8988T (cell line): ENCODE measurements at regions not wholly inside any gene's neighbourhood (a gene's known extent, or its start where the extent isn't known, plus 50 kb on each side); places are given as distances from the start of the nearest gene placed in this dataset.

ENCODE experiments used
- DNase-seq: peaks from one replicate; pipeline ENCODE4 v3.0.0; 2011

DNA sequence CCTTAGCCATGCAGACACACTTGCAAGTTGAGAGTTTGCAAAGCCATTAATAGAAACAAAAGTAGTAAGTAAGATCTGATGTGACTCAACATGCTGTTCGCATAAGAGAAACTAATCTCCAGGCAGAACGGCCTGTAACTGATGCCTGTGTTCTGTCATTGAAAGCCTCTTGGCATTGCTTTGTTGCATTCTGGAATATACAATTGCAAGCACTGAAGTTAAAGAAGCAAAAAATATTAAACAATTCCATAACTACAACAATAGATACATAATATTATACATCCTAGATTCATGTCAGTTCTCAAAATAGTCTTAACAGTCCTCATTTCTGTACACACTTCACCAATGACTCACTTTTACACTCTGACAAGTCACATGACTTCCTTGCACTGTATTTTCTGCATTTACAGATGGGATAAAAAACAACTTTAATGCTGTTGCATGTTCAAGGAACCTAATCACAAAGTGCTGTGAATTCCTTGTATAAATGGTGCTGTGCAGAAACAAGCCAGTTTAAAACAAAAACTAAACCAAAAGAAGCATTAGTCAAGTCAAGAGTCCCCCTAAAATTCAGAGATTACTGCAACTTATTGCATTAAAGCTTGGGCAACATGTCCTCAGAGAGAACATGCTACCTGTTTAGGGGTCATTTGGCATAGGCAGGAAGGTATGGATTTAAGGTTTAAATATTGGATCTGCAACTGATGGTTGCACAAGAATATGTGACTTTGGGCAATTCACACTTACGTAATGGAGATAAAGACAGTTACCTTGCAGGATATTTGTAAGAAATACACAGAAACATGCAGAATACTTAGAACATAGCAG lies 79.5 kb upstream of the SERP2 start:
- DNase-seq, result no peak

DNA sequence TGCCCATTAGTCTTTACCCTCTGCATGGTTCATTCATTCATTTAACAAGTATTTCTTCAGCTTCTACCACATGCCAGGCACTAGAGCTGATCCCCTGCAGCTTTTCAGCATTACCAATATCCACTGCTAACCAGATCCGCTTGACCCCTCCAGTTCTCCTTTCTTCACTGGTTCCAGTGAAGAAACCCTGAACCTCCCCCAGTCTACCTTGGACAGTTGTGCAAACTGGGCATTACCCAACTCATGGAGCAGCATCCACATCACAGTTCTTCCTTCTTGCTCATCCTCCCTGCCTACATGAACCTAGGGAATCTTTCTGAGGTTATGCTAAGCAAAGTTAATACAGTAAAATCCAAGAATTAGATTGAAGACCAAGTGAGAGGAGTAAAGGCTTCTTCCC lies 78.7 kb upstream of the SERP2 start:
- no peak for DNase-seq

DNA sequence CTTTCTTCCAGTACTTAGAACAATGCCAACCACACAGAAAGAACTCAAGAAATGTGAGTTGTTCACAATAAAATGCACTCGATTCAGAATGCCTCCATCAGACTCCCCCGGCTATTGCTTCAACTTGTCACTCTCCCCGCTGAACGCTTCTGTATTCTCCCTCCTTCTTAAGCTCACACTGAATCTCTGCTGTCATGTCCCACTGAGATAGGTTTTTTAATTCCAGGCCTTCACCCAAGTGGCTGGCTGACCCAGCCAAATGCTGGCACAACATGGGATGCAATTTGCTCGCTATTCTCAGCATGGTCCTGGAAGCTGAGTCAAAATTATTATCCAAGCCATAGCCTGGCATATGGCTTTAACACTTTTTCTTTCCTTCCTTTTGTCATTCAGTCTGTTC lies 76.8 kb upstream of the SERP2 start:
- DNase-seq, result no peak

DNA sequence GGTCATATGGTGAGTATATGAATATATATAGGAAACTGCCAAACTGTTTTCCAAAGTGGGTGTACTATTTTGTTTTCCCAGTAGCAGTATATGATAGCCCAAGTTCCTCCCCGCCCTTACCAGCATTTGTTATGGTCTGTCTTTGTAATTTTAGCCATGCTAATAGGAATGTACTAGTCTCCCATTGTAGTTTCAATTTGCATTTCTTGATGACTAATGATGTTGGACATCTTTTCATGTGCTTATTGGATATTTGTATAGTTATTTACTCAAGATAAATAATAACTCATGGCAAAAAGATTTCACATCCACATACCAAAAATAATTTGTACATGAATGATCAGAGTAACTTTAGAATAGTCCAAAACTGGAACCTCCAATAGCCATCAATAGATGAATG lies 75.3 kb upstream of the SERP2 start:
- no peak for DNase-seq

DNA sequence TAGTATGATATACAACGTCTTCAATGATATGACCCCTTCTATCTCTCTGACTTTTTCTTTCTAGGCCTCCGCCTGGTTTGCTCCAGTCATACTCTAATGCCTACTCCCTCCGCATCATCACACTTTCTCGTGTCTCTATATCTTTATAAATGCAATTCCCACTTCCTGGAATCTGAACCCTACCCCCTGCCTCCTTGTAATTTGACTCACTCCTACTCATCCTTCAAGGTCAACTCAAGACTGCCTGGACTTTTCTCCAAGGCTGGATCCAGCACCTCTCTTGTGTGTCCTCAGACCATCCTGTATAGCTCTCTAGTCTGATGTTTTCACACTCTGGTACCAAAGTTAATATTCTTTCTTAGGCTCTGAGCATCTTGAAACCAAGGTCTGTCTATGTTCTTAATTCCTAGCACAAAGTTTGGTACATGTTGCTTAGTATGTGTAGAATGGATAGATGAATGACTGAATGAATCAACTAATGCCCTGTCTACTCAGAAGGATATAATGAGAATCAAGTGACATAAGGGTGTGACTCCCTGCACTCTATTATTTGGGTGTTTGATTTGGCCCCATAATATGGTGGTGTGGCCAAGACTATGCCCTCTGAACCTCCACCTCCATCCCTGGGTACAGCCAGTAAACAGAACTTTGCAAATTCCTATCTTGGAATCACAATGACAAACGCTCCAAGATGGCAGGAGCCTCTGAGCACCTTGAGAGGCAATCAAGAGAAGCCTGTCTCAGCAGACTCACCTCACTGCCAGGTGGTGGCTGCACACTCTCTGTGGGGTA lies 74.3 kb upstream of the SERP2 start:
- DNase-seq, result no peak

DNA sequence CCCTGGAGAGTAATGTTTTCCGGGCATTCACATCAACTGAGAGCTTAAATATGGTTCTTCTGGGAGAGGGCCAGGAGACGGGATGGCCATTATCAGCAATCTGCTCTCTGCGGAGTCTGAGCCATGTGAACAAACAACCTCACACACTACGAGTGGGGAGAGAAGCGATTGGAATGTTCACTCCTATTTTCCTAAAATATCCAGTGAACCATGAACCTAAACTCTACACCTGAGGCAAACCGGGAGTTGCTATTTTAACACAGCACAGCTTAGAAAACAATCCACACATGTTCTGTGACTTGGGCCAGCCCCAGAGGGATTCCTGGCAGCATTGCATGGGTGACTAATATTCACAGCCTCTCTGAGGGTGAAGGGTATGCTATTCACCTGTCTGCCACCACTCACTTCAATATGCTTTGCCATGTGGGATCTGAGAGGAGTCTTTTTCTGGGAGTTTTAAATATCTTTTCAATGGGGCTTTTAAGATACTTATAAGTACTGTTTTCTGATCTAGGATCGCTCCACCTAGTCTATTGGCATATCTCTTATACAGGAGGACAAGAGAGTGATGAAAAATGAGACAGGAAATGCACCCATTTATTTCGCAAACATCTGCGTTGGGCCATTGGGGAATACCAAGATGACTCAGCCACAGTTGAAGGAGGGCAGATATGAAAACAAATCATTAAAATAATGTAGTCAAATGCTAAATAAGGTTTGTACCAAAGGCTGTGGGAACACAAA lies 72.6 kb upstream of the SERP2 start:
- DNase-seq, result peak; percentile 19

DNA sequence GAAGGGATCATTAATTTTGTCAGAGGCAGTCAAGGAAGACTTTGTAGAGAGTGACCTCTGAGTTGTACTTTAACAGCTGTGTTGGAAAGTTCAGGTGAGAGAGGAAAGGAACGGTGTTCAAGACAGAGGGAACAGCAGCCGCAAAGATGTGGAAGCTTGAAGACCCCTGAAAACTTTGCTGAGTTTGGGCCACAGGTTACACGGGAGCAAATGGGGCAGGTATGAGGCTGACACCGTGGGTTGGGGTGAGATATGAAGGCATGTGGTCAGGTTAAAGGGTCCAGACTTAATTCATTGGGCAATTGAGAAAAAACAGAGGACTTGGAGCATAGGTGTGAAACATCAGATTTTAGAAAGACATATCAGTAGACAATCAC lies 72.0 kb upstream of the SERP2 start:
- DNase-seq, result no peak

DNA sequence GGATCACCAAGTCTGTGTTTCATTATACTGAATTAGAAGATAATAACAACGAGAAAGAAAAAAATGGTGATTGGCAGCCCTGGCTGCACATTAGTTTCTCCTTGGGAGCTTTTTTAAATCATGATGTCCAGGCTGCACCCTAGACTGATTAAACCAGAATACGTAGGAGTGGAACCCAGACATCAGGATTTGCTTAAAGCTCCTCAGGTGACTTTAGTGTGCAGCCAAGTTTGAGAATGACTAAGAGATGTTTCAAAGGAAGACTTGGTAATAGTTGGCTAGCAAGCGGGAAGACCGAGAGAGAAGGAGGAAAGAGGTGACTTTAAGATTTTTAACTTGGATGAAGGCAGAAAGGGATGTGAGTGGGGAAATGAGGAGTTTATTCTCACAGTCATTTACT lies 71.4 kb upstream of the SERP2 start:
- no peak for DNase-seq

DNA sequence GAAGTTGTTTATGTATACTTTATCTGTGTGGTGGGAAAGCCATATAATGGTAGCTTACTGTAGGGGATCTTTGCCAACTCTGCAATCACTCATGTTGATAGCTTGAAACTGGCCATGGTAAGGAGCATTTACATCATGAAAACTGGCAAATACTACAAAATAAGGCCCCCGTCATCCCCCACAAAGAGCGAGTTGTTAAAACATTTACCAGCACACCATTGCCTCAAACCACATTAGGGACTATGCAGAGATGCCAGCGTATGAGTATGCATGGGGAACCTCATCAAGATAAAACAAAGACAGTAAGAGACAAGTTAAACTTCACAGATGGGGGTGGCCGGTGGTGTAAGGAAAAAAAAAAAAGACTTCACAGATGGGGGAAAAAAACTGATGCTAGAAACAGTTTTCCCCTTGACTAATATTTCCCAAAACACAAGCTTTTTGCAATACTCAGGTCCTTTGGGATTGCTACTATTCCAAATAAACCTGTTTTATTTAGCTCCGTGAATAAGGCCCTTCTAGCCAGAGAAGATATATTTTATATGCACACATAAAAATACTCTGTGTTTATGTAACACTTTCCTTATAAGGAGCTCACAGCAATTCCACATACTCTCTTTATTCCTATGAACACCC lies 70.6 kb upstream of the SERP2 start:
- no peak for DNase-seq

DNA sequence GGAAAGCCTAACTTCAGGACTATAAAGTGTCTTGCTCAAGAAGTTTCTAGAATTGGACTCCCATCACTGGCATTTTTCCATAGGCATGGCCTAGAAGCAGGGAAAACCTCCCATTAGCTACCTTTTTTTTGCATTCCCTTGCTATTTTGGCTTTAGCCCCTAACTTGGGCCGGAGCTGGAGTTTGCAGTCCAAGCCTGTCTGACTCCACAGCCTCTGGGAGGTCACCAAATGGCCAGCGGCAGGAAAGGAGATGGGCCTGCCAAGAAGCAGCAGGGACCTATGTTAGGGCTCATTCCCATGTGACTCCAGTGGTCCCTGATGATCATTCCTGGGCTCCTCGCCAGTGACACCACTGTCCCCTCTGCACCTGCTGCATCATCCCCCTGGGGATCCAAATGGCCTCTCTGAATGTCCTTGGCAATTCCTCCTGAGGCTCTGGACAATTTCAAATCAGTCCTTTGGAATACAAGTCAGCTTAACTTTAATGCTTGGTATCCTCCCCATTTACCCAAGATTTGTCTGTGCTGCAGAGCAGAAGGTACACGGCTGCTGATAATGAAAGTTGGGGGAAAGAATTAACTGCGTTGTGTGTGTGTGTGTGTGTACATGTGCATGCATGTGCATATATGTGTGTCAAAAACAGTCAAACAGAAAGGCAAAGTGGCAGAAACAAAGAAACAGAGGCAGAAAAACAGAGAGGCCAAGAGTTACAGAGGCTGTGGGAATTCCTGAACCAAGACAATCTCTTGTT lies 69.8 kb upstream of the SERP2 start:
- no peak for DNase-seq

DNA sequence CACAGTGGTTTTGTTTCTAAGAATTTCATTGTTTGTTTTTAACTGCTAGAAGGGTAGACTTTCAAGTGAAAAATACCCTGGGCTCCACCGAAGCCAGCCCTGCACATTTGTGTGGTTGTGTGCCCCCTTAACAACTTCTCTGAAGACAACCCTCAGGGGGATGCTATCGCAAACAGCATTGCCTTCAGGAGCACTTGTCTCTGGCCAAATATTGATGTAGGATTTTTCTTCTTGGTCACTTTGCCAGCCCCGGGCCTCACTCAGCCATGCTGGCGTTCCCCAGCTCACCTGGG lies 69.2 kb upstream of the SERP2 start:
- no peak for DNase-seq

DNA sequence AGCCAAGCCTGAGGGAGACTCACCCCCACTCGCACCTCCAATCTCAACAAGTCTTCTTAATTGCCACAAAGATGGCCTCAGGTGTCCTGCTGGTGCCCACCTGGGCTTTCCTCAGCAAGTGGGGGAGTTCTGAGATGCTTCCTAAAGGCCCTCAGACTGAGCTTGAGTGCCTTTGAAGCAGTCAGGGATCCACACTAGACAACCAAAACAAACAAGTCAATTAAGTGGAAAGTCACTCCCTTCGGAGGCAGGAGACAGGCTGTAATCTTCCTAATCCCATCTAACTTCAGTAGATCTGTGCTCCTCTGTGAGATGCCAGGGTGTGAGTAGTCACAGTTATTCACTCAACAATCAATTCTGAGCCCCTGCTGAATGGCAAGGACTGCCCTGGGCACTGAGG lies 68.3 kb upstream of the SERP2 start:
- no peak for DNase-seq

DNA sequence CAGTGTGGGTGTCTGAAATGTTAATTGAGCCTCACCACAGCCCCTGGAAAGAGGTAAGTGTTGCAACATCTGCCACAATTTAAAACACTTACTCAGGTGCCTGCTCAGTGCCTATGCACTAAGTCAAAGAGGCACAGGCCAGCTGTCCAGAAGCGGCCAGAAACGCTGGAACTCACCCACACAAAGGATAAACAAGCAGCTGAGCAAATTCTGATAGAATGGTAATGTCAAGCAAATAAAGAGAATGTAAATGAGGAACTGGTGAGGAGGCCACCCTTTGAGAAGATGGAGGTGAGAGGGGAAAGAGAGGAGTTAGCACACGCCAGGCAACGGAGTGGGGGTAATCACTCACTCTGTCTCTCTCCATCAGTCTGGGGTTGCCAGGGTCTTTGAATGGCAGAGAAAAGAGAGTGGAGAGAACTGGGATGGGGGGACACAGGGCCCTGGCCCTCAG lies 67.7 kb upstream of the SERP2 start:
- no peak for DNase-seq

DNA sequence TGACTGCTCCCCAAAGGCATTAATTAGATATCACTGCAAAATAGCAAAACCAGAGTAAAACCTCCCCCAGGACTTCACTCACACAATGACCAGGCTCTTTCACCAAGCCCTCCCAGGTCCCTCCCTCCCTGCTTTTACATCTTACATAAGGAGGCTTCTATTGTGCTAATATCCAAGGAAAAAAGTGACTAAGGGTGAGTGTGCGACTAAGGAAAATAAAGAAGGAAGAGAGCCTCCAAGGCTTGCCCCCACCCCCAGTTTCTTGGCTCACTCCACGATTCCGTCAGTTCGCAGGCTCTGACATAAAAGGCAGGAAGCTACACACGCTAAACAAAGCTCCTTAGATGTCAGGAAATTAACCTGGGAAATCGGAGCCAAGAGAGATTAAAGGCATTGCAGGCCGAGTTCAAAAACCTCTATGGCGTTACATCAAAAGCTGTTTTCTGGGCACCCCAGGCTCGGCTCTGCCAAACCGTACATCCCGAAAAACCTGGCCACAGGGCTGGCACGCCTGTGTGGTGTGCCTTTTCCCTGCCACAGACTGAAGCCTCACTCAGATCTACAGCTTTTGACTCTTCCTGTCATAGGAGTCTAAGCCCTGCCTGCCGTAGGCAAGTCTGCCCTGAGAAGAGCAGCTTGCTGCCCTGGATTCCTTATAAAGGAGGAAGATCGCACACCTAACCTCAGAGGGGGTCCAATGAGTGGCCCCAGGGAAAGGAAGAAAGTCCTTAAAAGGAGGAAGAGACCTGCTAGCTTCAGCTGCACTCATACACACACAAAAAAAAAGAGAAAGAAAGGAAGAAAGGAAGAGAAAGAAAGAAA lies 67.0 kb upstream of the SERP2 start:
- DNase-seq, result no peak

DNA sequence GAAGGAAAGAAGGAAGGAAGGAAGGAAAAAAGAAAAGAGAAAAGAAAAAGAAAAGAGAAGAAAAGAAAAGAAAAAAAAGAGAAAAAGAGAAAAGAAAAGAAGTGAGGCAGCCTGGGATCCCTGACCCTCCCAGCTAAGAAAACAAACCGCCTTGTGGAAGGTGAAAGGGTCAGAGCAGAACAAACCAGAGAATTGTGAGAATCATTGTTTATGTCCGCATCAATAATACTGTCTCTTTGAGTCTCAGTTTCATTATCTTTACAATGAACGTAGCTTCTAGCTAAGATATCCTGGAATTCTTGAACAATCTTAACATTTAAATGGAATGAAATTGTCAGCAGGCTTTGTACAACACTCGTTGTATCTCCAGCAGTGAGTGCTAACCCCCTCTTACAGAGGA lies 66.4 kb upstream of the SERP2 start:
- no peak for DNase-seq

DNA sequence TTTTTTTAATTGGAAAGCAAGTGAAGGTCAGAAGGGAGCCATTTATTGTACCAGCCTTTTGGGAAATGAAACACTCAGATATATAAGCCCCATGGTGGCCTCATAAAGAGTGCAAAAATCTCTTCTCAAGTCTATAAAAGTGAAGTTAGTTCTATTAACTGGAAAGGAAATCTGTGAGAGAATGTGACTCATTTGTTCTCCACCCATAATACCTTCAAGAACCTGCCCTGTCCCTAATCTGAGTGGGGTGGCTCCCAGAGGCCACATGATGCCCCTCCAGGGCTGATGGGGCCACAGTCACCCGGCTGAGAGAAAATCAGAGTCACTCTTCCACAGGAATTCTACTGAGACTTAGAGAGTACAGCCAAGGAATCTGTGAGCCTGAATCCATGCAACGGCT lies 65.8 kb upstream of the SERP2 start:
- DNase-seq, result no peak

DNA sequence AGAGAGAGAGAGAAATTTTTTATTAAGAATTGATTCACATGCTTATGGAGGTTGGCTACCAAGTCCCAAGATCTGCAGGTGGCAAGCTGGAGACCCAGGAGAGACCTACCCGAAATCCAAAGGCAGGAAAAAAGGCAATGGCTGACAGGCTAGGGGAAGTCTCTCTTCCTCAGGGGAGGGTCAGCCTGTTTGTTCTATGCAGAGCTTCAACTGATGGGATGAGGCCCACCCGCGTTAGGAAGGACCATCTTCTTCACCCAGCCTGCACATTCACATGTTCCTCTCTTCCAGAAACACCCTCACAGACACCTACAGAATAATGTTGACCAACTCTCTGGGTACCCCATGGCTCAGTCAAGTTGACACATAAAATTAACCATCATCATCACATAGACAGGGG lies 65.3 kb upstream of the SERP2 start:
- no peak for DNase-seq

DNA sequence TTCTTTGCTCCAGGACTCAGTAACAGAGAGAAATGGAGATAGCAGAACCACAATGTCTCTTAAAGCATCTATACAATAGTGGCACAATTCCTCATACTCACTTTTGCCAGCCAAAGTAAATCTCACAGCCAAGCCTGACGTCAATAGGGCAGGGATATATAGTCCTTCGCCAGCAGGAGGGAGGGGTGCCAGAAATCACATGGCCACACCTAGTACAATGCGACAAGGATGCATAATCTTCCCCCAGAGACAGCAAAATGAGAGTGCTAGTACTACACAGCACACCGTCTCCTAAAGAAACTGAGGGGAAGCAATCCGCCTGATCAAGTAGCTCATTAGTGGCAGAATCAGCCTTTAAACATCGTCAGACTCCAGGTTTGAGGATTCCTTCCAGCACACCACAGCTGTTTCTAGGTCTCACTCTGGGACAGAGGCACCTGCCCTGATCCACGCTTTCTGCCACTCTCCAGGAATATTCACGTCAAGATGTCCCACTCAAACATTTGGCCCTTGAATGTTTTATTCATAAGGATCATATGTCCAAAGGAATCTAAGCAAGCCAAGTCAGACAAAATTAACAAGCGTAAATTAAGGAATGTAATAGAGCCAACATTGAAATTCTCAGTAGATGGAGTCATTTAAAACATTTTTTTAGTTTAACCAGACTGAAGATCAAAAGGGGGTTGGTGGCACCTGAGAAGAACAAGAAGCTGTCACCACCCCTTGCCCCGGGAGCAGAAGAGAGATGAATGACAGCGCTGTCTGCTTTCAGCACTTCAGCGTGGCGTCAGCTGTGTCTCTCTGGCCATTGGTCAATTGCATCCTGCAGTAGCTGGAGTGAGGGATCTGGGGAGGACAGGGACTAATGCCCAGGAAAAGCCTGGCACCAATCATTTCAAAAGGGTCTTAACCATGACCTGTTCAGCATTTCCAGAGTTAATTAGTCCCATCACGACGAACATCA lies 63.5 kb upstream of the SERP2 start:
- DNase-seq, result no peak

DNA sequence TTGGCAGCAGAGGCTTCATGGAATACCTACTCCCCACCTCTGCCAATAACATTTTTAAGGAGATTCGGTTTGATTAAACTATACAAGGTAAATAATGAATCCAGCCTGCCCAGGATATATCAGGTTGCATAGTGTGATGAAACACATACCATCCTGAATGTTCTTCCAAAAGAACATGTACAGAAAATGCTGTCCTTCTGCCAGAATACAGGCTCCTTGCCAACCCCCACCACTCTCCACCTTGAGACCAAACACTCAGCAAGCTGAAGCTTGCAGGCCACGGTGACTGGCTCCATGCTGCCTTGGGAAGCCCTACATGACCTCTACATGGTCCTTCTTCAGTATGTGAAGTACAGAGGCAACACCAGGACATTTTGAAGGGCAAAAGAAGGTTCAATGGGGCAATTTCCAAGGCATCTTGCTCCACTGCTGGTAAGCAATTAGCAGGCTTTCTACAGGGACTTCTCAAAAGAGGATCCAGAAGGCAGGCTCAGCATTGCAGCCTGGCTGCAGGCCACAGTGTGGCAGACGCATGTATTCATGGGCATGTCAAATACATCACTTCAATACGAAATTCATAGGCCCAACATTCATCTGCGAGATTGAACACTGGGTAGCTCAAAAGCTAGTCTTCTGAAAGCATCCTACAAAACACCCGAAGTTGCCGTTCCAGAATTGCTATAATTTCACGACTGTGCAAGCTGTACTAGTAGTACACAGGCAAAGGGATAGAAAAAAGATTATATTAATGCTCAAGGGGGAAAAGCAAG lies 62.4 kb upstream of the SERP2 start:
- DNase-seq, result no peak

DNA sequence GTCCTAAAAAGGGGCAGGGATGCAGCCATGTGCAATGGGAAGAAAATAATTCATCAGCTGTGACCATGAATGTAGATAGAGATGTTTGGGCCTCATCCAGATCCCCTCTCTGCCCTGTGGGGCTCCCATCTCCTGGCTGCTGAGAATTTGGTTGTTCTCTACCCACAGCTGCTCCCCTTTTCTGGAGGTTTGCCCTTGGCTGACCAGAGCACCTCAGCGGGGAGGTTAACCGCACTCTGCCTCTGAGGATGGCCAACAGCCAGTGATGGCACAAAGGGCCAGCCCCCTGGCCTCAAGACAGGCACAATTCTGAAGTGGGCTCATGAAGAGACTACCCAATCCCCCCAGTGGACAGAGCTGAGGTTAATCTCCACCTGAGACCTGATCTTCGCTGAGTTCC lies 61.5 kb upstream of the SERP2 start:
- DNase-seq, result no peak
